Esophagus squamous epithelium (tissue), 4 donors: ENCODE measurements at regions not wholly inside any gene's neighbourhood (a gene's known extent, or its start where the extent isn't known, plus 50 kb on each side); places are given as distances from the start of the nearest gene placed in this dataset.

Experiments used
- CTCF ChIP-seq, 6 experiments: fragments of 450-650 bp in 4 of 6; fragments of 200-600 bp in 2 of 6; sonication (generic) in 2 of 6; IDR thresholded peaks; one replicate each; pipeline ENCODE4 v1.5.1; 2016 to 2019; ENCODE audit warnings: antibody characterized with exemption in 6 of 6, mild to moderate bottlenecking in 4 of 6, moderate library complexity in 4 of 6
- POLR2A ChIP-seq, 4 donors: fragments of 450-650 bp; IDR thresholded peaks; one replicate each; pipeline ENCODE4 v1.6.1; 2017; ENCODE audit warnings: antibody characterized with exemption in 4 of 4, mild to moderate bottlenecking in 4 of 4, moderate library complexity in 3 of 4

GRCh38 chr4:14023036-14023435 is 395.5 kb upstream of the BOD1L1 start:
- no peak for TF ChIP-seq CTCF (IDR thresholded peaks at IDR 0.05)
- no peak for TF ChIP-seq POLR2A (IDR thresholded peaks at IDR 0.05)
